ENCODE measurements at regions not wholly inside any gene's neighbourhood (a gene's known extent, or its start where the extent isn't known, plus 50 kb on each side); places are given as distances from the start of the nearest gene placed in this dataset.

GRCh38 chr12:91836696-91837095, 308.9 kb downstream of the BTG1 start:
- DNase-seq, result no peak

GRCh38 chr12:91836264-91836663, 309.4 kb downstream of the BTG1 start:
- no peak for DNase-seq

- DNase-seq, result no peak
Measured at GRCh38 chr12:91835693-91836092, 310.0 kb downstream of the BTG1 start.

- DNase-seq, result no peak
Measured at GRCh38 chr12:91833780-91834359, 311.8 kb downstream of the BTG1 start.

GRCh38 chr12:91825999-91826398, 319.6 kb downstream of the BTG1 start:
- no peak for DNase-seq

GRCh38 chr12:91824991-91825390, 320.7 kb downstream of the BTG1 start:
- no peak for DNase-seq

- no peak for DNase-seq
Measured at GRCh38 chr12:91819132-91819447, 326.6 kb downstream of the BTG1 start.

- DNase-seq, result no peak
Measured at GRCh38 chr12:91818227-91819131, 327.2 kb downstream of the BTG1 start.

- DNase-seq, result no peak
Measured at GRCh38 chr12:91817517-91817916, 328.1 kb downstream of the BTG1 start.

- DNase-seq, result peak; percentile 25
Measured at GRCh38 chr12:91813701-91814100, 331.9 kb downstream of the BTG1 start.

- peak; percentile 81 for DNase-seq
Measured at GRCh38 chr12:91811481-91812287, 334.0 kb downstream of the BTG1 start.

- no peak for DNase-seq
Measured at GRCh38 chr12:91810531-91811451, 334.9 kb downstream of the BTG1 start.

- no peak for DNase-seq
Measured at GRCh38 chr12:91810077-91810476, 335.6 kb downstream of the BTG1 start.

- DNase-seq, result no peak
Measured at GRCh38 chr12:91805031-91805430, 340.6 kb downstream of the BTG1 start.

- no peak for DNase-seq
Measured at GRCh38 chr12:91804533-91804932, 341.1 kb downstream of the BTG1 start.

GRCh38 chr12:91801048-91801447, 344.6 kb downstream of the BTG1 start:
- no peak for DNase-seq

GRCh38 chr12:91793676-91794075, 352.0 kb downstream of the BTG1 start:
- no peak for DNase-seq

GRCh38 chr12:91792597-91792996, 353.0 kb downstream of the BTG1 start:
- DNase-seq, result no peak

- peak; percentile 21 for DNase-seq
Measured at GRCh38 chr12:91786499-91787272, 359.0 kb downstream of the BTG1 start.

GRCh38 chr12:91785655-91786498, 359.8 kb downstream of the BTG1 start:
- DNase-seq, result no peak

- no peak for DNase-seq
Measured at GRCh38 chr12:91781114-91781513, 364.5 kb downstream of the BTG1 start.

Measured in CD4-positive, alpha-beta T cell treated with Interleukin-4 for 4 hours (primary cell).